HG02642 (cell line): ENCODE measurements at regions not wholly inside any gene's neighbourhood (a gene's known extent, or its start where the extent isn't known, plus 50 kb on each side); places are given as distances from the start of the nearest gene placed in this dataset.
"Not testable (repeated sequence)": the region's sequence is repeated elsewhere in the genome, so short reads cannot be mapped to it uniquely, and the experiment has no call there.

ENCODE experiments used
- ATAC-seq: cut with Tn5 transposase; IDR thresholded peaks from one replicate; pipeline ENCODE4 v1.9.1; 2021; ENCODE audit warnings: mild to moderate bottlenecking; ENCODE audit not compliant: unreplicated experiment, poor library complexity

DNA sequence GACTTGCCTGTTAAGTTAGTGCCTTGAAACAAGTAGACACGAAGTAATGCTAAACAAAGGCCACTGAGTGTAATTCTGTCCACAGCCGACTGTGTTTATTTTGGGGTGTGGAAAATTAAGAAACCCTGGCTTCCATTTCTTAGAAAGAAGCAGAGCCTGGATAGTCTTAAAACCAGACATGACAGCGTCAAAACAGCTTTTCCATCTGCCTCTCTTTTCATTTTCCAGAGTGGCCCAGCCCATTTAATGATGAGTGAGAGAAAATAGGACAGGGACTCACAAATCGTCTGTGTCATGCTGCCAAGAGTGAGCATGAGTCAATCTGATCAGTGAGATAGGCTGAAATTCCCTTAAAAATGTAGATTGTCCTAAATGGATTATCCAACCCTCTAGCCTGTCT is 485.9 kb downstream of the JRKL start:
- ATAC-seq, result no peak

- ATAC-seq, result no peak
These were observed 488.7 kb downstream of the JRKL start for GRCh38 chr11:96878299-96879051.

DNA sequence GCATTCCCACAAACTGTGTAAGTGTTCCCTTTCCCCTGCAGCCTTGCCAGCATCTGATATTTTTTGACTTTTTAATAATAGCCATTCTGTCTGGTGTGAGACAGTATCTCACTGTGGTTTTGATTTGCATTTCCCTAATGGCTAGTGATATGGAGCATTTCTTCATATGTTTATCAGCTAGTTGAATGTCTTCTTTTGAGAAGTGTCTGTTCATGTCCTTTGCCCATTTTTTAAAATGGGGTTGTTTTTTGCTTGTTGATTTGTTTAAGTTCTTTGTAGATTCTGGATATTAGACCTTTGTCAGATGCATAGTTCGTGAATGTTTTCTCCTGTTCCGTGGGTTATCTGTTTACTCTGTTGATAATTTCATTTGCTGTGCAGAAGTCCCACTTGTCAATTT is 492.8 kb downstream of the JRKL start:
- not testable (repeated sequence) for ATAC-seq

DNA sequence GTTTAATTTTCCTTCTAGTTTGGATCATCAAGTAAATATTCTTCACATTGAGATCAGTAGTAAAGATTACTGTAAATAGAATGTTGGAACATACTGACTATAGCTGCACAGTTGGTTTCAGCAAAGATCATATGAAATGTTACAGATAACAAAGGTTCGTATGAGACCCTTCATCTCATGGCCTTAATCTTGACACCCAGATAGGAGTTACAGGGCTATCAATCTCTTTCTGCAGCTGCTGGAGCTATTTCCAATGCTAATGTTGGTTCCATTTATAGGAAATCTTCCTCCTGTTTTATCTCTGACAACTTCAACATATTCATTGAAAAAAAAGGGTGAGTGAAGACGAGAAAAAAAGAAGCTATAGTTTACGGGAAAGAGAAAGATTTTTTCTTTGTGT is 495.6 kb downstream of the JRKL start:
- no peak for ATAC-seq

- ATAC-seq, result no peak
These were observed 496.1 kb downstream of the JRKL start for GRCh38 chr11:96885912-96886311.

- ATAC-seq, result no peak
These were observed 504.2 kb downstream of the JRKL start for GRCh38 chr11:96893988-96894387.

- no peak for ATAC-seq
These were observed 504.8 kb downstream of the JRKL start for GRCh38 chr11:96894587-96894986.

DNA sequence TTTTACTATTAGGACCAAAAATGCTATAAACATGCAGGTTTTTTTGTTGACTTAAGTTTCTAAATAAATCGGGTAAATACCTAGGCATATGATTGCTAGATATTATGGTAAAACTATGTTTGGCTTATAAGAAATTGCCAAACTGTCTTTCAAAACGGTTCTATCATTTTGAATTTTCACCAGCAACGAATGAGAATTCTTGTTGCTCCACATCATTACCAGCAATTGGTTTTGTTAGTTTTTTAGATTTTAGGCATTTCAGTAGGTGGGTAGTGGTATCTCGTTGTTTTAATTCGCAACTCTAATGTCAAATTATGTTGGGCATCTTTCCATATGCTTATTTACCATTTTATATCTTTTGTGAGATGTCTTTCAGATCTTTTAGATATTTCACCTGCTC is 510.2 kb downstream of the JRKL start:
- ATAC-seq, result no peak

- no peak for ATAC-seq
These were observed 515.3 kb downstream of the JRKL start for GRCh38 chr11:96905143-96905542.

DNA sequence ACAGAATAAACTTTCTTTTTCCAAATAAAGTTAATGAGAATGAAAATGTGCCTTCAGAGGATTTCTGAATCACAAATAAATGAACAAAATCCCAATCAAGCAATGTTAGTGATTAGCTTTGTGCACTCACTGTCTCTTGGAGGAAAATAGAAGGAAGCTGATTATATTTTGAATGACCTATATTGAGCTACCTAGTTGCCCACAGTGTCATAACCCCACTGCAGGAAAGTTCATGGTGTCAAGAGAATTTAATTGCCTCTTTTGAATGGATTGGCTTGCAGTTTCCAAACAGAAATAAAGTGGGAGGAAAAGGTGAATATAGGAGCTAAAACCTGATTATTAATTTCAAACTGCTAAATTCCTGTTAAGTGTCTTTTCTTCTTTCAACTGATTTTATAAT is 515.9 kb downstream of the JRKL start:
- no peak for ATAC-seq

DNA sequence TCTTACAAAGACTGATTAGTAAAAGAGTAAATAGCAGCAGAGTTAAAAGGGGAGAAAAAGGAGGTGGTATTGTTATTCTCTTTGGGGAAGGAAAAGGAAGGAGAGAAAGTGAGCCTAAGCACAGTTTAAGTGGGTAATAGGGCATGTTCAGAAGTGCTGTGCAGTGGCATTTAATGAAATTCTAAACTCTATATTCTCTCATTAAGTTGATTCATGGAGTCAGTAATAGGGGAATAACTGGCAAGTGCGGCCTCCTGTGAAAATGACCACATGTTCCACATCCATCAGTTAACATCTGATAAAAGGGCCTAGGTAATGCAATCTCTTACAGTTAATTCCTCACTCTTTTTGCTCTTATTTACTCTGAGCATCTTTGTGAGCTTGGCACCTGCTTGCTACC is 516.7 kb downstream of the JRKL start:
- ATAC-seq, result no peak

- no peak for ATAC-seq
These were observed 536.0 kb downstream of the JRKL start for GRCh38 chr11:96925862-96926261.

GRCh38 chr11:96940227-96940626 is 550.4 kb downstream of the JRKL start:
- no peak for ATAC-seq

- ATAC-seq, result no peak
These were observed 553.0 kb downstream of the JRKL start for GRCh38 chr11:96942855-96943254.

- no peak for ATAC-seq
These were observed 554.2 kb downstream of the JRKL start for GRCh38 chr11:96943970-96944369.

- no peak for ATAC-seq
These were observed 558.3 kb downstream of the JRKL start for GRCh38 chr11:96948066-96948465.

DNA sequence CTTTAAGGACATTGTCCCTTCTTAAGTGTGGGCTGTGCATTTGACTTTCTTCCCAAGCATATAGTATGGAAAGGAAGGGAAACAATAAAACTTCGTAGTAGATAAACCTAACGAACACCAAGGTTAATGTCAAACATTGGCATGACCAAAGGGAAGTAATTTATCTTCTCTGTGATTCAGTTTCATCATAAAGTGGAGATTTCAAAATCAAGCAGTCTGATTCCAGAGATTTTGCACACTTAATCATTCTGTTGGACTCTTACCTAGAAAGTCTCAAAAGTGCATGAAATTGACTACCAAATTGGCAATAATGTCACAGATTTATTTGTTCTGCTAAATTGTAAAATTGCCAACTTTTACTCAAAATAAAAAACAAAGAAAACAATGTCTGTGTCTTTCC is 559.7 kb downstream of the JRKL start:
- no peak for ATAC-seq

GRCh38 chr11:96954587-96955242 is 564.9 kb downstream of the JRKL start:
- no peak for ATAC-seq

- no peak for ATAC-seq
These were observed 570.7 kb downstream of the JRKL start for GRCh38 chr11:96960476-96960875.

DNA sequence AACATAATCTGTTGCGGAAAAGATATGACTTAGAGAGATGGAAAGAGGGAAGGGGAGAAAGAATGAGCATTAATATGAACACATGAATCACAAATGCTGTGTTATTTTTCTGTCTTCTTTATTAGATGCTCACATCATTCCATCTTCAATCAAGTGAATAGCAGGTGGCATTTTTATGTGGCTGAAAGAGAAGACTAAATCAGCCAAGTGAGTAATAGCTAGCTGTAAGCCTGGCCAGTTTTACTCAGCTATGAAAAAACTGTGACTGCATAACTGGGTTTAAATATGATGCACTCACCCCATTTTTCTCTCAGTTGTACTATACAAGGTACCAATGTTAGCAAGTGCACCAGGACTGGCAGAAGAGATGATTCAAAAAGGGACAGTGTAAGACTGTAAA is 571.1 kb downstream of the JRKL start:
- ATAC-seq, result no peak

DNA sequence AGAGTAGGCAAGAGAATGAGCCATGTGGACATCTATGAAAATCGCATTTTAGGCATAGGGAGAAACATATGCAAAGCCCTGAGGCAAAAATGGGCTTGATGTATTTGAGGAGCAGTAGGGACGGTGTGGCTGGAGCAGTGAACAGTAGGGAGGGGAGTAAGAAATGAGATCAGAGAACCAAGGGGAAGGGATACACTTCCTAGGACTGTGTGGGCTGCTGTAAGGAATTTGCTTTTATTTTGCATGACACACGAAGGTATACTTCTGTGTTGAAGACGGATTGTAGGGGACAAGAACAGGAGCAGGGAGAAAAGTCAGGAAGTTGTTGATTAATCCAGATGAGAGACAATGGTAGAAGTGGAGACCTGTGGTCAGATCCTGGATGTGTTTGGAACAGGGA is 572.1 kb downstream of the JRKL start:
- no peak for ATAC-seq

- no peak for ATAC-seq
These were observed 573.6 kb downstream of the JRKL start for GRCh38 chr11:96963375-96963774.
